Mammary epithelial cell (primary cell): ENCODE measurements at regions not wholly inside any gene's neighbourhood (a gene's known extent, or its start where the extent isn't known, plus 50 kb on each side); places are given as distances from the start of the nearest gene placed in this dataset.

Experiments
- EZH2 ChIP-seq: IDR thresholded peaks from 2 replicates; pipeline ENCODE4 v1.6.1; 2012; ENCODE audit warnings: low read length, inconsistent platforms, borderline replicate concordance
- TF ChIP-seq, protein P1 (sequence below), 2 donors: IDR thresholded peaks in 1 of 2; conservative IDR thresholded peaks in 1 of 2; 2 replicates each; pipeline ENCODE4 v1.5.1; 2011 to 2012; ENCODE audit warnings: inconsistent platforms in 2 of 2, low read length in 2 of 2, mild to moderate bottlenecking in 2 of 2, control low read depth in 1 of 2, low read depth in 1 of 2; ENCODE audit not compliant: insufficient read depth in 1 of 2; ENCODE audit errors: extremely low read depth in 1 of 2

DNA sequence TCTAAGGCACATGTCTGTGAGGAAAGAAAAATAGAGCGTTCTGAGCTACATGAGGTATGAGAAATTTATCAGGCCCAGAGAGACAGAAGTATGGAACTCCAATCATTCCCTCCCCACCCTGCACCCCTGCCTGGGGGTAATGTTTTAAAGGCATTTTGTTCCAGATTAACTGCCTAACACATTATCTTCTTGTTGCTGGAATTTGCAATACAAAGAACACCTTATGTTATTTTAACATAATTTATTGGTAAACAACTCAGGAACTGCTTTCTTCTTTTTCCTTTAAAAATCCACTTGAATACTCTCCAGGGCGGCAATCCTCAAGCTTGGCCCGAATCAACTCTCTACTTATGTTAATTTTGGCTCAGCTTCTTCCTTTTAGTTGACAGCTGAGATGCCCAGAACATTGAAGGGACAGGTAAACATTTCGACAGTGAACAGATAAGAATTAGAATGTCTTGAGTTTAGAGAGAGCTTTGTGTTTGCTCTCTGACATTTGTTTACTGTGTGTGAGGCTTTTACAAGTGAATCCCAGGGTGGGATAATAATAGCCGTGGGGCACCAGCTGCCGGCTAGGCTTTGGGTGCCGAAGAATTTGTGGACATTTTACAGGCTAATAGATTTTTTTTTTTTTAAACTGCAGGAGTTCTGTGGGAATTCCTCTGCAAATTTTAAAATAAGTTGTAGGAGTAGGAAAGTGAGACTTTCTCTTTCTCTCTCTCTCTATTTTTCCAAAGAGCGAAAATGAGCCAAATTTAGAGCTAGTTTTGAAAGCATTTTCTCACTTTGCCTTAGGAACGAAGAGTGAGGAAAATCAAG, 96.4 kb upstream of the TAF11L2 start:
- TF ChIP-seq, protein P1, sequence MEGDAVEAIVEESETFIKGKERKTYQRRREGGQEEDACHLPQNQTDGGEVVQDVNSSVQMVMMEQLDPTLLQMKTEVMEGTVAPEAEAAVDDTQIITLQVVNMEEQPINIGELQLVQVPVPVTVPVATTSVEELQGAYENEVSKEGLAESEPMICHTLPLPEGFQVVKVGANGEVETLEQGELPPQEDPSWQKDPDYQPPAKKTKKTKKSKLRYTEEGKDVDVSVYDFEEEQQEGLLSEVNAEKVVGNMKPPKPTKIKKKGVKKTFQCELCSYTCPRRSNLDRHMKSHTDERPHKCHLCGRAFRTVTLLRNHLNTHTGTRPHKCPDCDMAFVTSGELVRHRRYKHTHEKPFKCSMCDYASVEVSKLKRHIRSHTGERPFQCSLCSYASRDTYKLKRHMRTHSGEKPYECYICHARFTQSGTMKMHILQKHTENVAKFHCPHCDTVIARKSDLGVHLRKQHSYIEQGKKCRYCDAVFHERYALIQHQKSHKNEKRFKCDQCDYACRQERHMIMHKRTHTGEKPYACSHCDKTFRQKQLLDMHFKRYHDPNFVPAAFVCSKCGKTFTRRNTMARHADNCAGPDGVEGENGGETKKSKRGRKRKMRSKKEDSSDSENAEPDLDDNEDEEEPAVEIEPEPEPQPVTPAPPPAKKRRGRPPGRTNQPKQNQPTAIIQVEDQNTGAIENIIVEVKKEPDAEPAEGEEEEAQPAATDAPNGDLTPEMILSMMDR (conservative IDR thresholded peaks at IDR 0.05 in 1 of 2, IDR thresholded peaks at IDR 0.05 in 1 of 2; ENCODE audit: extremely low read depth in 1 of 2, insufficient read depth in 1 of 2, low read depth in 1 of 2, low read length in 2 of 2): no peak
- no peak for TF ChIP-seq EZH2
